NCI-H526 (cell line): ENCODE measurements at regions not wholly inside any gene's neighbourhood (a gene's known extent, or its start where the extent isn't known, plus 50 kb on each side); places are given as distances from the start of the nearest gene placed in this dataset.
"Not testable (repeated sequence)": the region's sequence is repeated elsewhere in the genome, so short reads cannot be mapped to it uniquely, and the experiment has no call there.

Source experiments
- DNase-seq, 2 experiments: peaks; one replicate each; lab custom pipeline; 2025; lab: John Stamatoyannopoulos, UW

DNA sequence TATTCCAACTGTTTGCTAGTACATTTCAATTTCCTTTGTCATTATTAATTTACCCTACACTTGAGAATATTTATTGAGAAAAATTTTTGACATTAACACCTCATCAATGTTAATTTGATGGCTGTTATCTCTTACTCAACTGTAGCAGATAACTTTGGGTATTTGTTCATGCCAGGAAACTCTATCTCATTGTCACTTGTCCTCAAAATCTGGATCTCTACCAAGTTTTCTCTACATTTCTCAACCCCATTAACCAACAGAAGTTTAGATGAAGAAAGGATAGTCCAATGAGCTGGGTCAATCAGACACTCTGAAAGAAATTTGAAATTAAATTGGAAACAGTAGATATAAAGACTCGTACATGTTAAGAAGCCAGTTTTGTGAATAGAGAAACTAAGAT is 395.3 kb downstream of the TUSC1 start:
- no peak for DNase-seq

DNA sequence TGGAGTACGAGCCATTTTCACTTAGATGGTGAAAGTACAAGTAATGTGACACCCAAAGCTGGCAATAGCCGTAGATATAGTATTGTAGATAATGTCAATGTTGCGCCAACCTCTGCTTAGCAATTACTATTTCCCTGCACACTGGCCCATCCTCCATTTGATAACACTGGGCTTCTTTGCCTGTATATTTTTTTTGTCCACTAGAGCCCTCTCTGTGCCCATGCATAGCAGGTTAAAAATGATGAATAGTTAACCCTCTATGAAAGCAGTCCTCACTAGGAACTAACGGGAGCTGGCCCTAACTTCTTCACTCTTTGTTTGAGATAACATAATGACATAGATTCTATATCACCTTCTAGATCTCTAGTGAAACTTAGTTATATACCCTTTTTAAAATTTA is 416.8 kb downstream of the TUSC1 start:
- no peak for DNase-seq

DNA sequence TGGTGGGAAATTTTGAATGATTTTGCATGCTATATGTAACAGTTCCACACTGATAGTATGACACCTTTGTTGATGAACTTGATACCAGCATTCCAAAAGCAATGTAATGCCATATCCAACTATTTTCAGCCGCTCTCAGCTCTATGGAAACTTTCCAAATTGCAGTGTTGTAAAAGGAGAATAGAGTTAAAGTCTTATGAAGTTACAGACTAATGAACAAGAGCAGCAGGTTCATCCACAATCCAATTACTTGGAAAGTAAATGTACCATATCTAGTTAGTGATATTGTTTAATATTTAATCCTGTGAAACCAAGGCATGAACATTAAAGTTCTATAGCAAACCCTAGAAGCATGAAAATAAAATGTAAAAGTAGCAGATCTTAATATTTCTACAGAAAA is 418.2 kb downstream of the TUSC1 start:
- no peak for DNase-seq

DNA sequence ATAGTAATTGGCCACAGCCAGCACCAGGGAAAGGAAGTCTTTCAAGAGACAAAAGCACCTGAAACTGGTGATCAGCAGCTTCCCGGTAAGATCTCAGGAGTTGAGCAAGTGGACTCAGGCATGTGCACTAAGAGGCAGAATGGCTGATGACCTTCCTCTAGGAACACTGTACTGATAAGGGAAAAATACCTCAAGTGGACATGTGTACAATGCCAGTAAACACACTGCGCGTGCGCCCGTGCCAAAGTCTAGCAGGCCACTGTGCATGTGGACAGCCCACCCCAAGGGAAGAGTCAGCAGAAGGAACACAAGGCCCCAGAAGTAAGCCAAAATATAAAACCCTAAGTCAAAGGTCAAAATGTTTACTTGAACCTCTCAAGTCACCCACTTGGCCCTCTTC is 423.0 kb downstream of the TUSC1 start:
- no peak for DNase-seq

DNA sequence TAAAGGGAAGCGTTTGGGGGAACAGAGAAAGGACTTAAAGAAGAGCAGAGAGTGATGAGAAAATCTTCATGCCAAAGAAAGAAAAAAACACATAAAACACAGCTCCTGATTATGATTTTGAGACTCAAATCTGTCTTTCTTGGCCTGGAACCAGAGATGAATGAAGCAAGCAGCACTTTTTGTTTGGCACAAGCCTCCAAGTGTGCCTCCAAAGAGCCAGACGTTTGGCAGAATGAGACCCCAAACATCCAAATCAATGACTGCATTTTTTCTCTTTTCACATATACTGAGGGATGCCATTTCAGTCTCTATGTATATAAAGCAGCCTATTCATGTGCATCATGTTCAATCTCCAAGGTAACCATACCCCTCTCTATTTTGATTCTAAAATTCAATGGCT is 424.2 kb downstream of the TUSC1 start:
- DNase-seq: no peak

DNA sequence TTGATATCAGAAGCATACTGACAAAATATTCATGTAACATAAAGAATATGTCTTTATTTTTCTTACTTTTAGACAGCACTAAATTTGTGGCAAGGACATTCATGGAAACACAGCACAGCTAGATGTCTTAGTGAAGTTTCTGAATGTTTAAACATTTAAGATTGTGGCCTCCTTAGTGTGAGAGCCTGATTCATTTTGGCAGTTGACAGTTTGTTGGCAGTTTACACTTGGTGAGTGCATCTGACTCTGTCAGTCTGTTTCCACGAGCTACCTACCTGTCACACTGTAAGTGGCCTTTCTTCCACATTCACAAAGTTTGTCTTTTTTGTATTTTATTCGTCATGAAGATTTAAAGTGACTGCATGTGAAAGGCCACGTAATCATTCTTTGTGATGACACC is 436.8 kb downstream of the TUSC1 start:
- no peak for DNase-seq

DNA sequence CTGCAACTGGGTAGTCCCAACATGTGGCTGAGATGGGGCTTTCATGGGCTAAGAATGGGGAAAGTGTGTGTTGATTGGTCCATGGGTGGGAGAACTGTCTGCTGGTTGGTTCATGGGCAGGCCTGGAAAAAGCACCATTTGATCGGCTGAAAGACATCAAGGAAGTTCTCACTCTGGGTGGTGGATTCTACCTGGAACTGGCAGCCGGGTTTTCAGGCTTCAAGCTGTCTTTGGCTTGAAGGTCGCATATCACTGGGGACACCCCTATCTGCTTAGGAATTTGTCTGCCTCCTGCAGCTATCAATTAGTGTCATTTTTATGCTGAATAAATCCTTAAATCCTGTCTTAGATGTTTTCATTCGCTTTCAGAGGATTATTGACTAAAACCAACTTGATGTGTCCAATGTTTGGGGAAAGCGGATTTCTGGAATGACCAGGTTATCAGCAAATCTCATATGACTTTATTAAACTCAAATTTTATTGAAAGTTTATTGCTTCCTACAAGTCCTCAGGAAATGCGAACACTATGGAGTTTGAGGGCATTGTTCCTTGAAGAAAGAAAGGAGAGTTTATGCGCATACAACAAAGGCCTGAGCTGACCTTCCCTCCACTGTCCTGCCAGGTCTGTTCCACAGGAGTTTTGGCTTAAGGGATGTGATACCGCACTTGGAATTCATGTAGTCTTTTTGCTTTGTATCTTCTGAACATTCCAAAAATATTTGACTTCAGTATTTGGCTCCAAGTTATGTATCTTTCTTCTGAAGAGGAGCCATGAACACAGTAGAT is 451.1 kb downstream of the TUSC1 start:
- no peak for DNase-seq

DNA sequence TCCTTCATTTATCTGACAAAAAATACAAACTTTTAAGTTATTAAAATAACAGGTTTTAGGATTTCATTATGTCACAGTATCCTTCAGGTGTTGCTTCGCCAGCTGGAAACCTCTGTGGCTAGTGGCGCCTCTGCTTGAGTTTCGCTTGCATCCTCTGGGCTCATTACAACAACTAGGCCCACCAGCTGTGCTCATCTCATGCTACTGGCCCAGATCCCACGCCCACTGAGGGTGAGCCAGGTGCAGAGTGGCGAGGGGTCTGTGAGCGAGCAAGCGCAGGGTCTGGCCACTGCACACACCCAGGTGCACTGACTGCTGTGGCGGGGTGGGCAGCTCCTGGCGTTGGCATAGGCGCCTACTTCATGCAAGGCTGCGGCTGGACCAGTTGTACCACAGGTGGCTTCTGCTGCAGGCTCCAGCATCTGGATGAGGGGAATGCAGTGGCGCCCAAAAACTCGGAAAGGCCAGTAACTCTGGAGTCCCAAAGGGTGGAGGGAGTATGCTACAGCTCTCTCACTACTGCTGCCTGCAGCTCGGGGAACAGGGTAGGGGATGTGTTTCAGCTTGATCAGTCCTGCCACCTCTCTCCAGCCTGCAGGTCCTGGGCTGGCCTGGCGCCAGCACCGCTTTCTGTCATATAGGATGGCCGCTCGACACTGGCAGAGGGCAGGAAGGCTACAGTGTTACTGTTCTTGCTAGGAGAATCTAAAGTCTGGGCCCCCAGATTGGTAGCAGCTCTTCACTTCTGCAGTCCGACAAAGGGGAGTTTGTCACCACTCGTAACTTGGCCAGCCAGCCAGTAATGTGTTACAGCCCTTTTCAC is 452.1 kb downstream of the TUSC1 start:
- DNase-seq: no peak

DNA sequence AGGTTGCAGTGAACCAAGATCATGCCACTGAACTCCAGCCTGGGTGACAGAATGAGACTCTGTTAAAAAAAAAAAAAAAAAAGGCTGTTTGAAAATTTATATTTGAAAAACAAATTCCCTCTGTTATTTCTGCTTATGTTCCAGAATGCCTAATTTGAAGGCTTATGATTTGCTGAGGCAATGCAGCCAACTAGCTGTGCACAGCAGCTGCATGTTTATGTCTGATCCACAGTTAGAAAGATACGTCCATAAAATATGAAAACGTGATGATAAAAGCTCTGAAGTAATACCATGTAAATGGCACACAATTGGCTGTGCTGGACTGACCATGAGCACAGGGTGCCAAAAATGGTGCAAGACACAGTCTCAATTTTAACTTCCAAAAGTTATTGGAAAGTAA is 453.2 kb downstream of the TUSC1 start:
- DNase-seq: no peak

DNA sequence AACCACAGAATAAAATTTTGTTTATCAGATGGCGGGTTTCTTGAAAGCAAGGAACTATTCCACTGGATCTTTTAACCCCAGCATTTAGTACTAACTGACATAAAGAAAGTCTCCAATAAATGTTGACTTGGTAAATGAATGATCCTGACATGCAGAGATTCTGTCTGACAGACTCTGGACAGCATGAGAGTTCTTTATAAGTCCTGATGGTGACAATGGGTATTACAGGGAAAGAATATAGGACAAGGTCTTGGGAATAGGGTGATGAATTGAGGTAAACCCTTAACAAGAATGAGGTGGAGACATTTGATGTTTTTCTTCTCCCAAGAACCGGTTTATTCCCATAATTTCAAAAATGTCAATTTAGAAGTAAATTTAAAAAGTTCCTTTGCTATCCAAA is 453.9 kb downstream of the TUSC1 start:
- no peak for DNase-seq

DNA sequence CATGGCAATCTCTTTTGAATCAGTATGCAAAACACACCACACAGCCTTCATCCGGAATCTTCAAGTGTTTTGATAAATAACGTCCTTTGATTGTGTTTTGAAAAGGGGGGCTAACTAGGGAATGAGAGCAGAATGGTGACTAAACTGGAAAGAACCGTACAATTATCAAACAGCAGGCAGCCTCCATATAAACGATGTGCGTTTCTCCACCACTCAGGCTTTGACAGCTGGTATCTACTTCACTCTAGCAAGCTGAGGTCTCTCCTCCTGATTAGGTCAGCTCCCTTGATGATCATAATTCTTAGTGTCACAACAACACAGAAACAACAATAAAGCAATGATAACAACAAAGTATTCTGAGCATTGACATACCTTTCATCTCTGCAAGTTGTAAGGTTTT is 465.9 kb downstream of the TUSC1 start:
- DNase-seq: no peak

DNA sequence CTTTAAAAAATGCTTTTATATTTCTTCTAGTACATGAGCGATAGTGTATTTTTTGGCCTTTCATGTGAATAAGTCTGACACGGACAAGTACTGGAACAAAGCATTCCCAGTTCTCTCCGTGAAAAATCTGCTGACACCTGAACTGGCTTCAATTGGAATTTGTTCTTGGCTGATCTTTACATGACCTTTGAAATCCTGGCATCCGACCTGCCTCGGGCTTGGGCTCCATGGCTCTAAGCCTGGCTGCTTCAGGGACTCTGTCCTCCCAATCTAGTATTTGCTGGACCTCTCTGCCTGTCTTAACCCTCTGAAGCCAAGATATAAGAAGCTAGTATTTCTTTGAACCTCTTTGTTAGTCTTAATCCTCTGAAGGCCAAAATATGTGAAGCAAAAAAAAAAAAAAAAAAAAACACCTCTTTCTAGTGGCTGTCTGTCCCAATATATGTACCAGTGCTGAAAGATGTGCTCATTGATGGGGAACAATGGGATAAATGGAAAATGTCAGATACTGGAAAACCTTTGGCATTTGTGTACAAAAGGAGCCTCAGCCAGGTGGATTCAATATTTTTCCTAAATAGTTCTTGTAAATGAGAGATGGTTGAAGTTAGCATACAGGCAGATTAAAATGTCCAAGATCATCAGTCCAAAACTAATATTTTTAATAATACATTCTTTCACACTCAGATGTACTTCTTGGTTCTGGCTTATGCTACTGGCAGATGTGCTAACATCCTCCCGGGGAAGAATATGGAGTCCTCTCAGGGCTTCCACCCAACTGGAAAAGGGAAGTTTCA is 470.6 kb downstream of the TUSC1 start:
- no peak for DNase-seq

DNA sequence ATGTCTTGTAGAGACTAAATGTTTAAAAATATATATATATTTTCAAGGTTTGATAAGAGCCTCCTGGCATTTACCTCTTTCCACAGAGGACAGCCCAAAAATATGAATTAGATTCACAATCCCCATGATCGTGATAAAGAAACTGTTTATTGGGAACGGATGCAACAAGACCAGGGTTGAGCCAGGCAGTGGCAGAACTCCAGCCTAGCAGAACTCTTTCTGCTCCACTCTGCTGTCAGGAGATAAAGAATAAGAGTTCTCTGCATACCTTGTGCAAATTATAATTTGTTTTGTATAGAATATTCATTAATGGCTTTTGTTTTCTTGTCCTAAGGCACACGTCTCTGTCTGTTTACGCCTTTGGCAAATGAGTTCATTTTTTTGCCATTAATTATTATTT is 472.2 kb downstream of the TUSC1 start:
- DNase-seq: no peak

DNA sequence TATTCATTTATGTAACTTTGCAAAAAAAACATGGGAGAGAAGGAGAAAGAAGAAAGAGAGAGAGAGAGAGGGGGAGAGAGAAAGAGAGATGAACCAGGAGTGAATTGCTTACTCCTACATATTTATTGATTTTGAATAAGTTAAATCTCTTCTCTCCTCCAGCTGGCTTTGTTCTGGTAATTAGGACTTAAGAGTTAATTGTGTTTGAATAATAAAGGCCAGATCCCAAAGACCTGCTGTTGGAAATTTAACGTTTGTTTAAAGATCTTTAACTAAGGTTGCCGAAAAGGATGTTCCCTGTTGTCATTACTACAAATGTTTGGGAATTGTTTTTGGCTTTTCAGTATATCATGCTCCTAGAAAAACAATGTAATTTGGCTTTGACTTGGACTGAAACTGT is 473.0 kb downstream of the TUSC1 start:
- no peak for DNase-seq

DNA sequence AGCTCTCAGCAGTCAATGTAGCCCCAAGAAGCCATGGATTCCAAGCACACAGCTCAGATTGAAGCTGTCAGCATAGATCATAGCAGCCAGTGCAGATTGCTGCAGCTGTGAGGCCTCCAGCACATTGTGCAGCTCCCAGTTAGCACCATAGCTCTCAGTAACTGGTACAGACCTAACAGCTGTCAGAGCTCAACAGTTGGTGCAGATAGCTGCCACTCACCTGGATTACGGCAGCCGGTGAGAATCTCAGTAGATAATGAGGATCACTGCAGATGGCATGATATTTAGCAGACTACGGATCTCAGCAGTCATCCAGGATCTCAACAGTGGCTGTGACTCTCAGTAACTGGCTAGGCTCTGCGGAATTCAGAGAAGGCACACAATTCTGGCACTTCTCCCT is 500.4 kb downstream of the TUSC1 start:
- no peak for DNase-seq

DNA sequence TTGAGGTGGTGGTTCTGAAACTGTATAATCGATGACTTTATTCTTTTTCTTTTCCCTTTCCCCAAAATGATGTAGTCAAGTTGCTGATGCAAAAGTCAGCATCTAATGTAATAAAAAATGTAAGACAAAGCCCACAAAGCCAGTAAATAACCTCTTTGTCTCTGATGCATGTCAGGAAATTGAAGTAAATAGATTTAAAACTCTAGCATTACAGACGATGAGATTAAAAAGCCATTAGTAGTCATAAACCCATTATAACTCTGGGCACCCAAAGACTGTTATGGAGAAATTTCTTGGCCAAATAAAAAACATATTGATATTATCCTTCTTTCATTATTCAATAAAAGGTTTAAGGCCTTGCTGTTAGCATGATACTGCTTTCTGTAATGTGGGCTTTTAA is 548.7 kb downstream of the TUSC1 start:
- DNase-seq: no peak

DNA sequence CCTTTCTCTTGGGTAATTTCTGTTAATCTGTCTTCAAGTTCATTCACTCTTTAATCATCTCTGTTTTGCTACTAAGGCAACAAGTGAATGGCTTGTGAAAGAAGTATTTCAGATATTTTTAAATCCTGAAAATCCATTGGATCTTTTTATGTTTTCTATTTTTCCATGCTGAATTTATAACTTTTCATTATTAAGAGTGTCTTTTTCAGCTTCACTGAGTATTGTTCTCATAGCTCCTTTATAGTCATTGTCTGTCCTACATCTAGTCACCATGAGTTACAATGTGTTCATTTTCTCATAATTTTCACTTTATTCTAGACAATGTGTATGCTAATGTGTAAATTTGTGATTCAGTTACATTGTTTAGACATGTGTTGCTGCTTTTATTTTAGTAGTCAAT is 556.4 kb downstream of the TUSC1 start:
- DNase-seq: no peak

DNA sequence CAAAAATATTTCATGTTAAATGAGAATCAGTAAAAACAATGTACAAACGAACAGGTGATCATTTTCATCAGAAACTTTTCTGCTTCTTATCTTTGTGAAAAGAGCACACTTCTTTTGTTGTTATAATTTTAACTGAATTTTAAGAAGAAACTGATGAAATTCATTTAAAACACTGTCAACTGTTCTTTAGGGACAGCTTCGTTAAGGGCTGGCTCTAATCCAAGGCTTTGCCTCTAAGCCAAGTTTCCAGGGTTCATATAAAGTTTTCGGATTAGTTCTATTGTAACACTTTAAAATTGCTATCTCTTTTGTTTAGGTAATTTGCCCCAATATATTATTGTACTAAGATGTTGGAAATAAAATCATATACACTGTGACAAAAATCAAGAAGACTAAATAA is 559.2 kb downstream of the TUSC1 start:
- DNase-seq: no peak

DNA sequence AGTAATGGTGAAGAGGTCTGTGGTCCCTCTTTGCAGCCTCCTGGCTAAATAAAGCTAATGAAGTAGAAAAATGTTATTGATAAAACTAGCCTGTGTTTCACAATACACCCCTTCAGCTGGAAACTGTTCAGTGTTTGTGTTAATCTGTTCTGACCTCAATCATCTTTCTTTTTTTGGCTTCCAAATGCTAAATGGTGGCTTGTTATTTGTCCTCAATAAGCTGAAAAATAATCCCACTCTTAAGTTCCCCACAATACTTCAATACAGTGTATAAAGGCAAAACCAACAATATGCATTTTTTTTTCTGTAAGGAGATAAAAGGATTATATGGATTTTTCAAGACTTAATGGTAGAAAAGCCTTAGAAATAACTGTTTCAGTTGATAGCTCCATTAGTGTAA is 560.5 kb downstream of the TUSC1 start:
- DNase-seq: no peak

DNA sequence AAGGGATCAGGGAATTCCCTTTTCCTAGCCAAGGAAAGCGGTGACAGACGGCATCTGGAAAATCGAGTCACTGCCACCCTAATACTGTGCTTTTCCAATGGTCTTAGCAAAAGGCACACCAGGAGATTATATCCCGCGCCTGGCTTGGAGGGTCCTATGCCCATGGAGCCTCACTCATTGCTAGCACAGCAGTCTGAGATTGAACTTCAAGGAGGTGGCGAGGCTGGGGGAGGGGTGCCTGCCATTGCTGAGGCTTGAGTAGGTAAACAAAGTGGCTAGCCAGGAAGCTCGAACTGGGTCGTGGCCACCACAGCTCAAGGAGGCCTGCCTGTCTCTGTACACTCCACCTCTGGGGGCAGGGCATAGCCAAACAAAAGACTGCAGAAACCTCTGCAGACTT is 556.5 kb upstream of the IZUMO3 start:
- DNase-seq: not testable (repeated sequence)

DNA sequence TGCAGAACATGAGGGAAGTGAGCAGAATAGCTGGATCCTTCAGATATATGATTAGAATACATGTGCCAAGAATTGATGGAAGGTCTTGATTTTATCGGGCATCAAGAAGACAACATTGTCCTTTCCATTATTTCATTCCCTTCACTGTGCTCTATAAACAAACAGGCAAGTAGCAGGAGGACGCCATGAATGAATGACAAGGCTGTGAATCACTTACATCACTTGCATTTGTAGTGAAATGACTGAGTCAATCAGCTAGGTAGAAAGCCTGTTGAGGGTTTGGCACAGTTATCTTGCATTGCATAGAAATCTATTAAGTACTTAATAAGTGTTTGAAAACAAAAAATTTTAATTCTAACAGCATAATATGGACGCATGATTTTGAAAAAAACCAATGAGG is 548.8 kb upstream of the IZUMO3 start:
- no peak for DNase-seq

DNA sequence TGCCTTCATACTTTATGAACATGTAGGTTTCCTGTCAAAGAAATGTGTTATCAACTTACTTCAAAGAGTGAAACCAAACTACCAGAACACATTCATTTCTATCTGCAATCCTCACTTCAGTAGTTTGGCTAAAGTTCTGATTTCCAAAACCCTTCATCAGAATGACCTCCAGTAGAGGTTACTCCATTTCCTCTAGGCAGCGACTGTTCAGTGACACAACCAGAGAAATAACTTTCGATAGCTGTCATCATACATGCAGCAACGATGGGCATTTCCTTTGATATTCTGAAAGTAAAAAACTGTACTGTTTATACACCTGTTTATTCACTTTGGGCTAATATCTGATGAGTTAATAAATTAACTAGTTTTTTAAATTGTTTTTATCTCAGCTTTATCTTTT is 532.5 kb upstream of the IZUMO3 start:
- DNase-seq: no peak
